ENCODE measurements at regions not wholly inside any gene's neighbourhood (a gene's known extent, or its start where the extent isn't known, plus 50 kb on each side); places are given as distances from the start of the nearest gene placed in this dataset.

DNA sequence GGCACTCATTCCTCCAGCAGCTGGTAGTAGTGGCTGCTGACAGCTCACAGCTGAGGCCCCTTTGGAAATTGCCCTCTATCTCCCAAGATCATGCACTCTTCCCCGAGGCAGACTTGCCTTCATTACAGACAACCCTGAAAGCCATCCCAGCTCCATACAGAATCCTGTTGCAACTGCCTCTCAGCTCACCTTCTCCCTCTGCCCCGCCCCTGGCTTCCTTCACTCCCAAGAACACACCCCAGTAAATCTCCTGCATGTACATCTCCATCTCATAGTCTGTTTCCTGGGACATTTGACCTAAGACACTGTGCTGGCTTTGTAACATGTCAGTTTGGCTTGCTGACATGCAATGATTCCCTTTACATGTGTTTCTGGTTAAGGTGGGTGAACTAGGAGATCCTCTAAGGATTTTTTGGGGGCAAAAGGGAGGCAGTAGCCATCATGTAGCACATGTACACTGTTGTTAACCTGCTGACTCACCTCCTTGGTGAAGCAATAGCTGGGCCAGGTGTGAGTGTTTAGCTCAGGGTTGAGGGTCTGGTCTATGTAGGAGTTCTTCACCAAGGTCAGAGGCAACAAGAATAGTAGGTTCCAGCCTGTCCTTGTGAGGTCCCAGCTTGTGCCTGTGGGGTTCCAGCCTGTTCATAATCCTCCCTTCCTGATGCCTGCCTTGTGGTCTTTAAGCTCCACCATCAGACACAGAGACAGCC is 179.6 kb downstream of the CSNK2A3 start:
- no peak for DNase-seq

DNA sequence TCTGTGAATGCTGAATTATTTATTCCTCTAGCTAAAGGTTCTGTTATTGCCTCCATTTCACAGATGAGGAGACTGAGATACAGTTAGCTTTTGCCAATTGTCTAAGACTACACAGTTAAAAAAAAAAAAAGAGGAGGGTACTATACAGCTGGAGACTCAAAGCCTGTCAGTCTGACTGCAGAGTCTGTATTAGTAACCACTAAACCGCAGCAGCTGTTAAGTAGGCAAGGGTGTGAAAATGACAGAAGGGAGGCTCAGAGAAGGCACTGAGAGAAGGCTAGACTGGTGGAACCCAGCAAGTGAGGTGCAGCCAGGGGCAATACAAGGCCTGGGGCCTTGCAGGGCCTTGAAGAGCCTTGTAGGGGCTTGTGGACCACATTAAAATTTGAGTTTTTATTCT is 181.2 kb downstream of the CSNK2A3 start:
- no peak for DNase-seq

- no peak for DNase-seq
Observed at GRCh38 chr11:11171285-11171684, 181.8 kb downstream of the CSNK2A3 start.

DNA sequence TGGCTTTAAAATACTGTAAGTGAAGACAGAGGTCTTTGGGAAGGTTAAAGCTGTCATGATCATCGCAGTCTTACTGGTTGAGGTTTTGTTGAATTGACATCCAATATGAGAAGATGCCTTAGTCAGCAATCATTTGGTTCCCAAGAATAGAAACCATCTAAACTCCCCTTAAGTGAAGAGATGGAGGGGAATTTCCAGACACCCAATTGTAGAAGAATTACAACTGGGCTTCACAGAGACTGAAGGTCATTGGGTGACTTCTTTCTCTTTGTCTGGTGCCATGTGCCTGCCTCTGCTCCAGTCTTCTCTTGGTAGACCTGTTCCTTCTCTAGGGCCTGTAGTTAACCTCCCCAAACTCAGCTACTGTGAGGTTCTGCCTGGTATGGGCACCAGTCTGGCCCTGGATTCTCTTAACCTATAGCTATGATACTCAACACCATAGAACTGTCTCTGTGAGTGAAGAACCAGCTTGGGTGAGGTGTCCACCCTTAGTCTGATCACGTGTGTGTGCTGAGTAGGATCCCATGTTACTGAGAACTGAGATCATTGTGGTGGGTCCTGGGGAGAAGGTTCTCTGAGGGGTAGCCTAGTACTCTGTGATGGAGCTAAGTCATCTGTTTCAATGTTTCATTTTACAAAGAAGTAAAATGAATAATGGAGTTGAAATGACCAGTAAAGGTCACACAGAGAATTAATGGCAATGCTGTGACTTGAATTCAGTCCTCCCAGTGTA is 182.5 kb downstream of the CSNK2A3 start:
- no peak for DNase-seq

- DNase-seq, result no peak
Observed at GRCh38 chr11:11169715-11170351, 183.2 kb downstream of the CSNK2A3 start.

DNA sequence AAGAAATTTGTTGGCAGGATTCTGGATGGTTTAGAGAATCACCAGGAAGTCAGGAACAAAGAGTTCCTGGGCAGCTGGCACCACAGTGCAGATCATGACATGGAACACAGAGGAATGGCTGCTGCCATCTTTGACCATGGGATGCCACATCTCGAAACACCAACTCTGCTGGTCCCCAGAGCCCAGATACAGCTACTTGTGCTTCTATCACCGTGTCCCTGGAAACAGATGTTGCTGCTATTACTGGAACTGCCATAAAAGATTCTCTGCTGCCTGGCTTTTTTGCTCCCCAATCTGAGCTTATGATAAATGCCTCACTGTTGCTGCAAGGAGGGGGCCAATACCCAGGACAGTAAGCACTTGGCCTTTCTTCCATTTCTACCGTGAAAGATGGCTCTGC is 185.2 kb downstream of the CSNK2A3 start:
- DNase-seq, result no peak

DNA sequence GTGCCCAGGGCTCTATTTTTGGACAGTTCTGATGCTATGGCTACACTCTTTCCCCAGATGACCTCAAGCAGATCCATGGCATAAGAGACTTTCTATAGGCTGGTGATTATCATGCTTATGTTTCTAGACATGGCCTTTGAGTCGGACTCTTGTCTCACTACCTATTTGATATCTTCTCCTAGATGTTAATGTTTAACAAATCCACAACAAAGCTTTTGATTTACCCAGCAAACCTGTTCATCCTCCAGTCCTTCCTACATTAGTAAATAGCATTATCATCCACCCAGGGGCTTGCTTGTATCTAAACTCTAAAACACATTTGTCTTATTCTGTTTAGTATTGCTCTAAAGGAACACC is 188.7 kb downstream of the CSNK2A3 start:
- DNase-seq, result no peak

DNA sequence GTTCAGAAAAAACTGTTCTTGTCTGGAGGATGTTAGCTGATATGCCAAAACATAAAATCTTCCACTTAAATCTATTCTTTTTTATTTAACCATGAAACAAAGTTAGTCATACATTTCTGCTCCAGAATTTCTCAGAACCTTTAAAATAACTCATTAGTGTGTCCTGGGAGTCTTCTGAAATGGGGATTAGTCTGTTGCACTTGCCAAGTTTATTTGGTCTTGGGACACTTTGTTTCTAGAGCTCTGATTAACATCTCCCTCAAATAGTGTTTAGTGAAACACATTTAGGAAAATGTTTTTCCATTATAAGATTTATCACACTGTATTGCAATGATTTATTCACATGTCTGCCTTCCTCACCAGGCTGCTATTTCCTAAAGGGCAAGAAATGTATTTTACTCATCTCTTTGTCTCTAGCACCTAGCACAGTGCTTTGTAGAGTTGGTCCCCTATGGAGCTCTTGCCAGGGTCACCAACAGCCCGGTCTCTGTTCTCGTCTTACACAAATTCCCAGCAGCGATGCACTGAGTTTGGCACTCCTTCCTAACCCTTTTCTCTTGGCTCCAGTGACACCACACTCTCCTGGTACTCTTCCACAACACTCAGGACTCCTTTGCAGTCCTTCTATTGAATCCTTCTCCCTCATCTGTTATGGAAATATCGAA is 189.2 kb downstream of the CSNK2A3 start:
- no peak for DNase-seq

- DNase-seq, result no peak
Observed at GRCh38 chr11:11163236-11163635, 189.8 kb downstream of the CSNK2A3 start.

GRCh38 chr11:11157185-11157584 is 195.9 kb downstream of the CSNK2A3 start:
- DNase-seq, result no peak

GRCh38 chr11:11155962-11156815 is 196.9 kb downstream of the CSNK2A3 start:
- DNase-seq, result no peak

- no peak for DNase-seq
Observed at GRCh38 chr11:11152877-11153276, 200.2 kb downstream of the CSNK2A3 start.

- DNase-seq, result no peak
Observed at GRCh38 chr11:11149671-11150459, 203.2 kb downstream of the CSNK2A3 start.

DNA sequence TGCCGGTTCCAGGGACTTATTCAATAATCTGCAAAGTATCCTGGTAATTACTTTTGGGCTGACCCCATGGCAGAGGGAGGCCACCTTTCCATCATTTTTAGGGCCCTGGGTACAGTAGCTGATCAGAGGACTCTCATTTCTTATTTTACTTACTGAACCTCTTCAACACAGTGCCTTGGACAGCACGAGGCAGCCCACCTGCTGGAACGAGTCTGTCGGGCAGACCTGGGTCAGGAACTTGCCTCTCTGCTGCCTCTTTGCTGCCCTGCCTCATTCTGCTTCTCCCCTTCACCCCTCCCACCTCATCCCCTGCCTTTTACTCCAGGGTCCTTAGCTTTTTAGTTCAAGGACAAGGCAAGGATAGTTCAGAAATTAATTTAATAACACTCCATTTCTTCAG is 204.5 kb downstream of the CSNK2A3 start:
- no peak for DNase-seq

GRCh38 chr11:11148104-11148509 is 204.9 kb downstream of the CSNK2A3 start:
- DNase-seq, result peak; percentile 73

DNA sequence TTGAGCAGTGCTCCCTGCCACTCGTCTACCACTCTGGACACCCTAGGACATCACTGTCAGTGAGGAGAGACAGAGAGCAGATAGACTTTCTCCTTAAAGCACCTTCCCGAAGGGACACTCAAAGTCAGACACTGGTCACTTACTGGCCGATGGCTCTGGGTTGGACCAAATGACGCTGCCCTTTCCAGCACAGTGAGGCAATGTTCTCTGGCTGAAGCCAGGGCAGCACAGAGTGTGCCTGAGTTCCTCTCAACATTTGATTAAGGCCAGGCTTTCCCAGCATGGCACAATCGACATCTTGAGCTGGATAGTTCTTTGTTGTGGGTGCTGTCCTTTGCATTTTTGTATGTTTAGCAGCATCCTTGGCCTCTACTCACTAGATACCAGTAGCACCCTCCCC is 206.2 kb downstream of the CSNK2A3 start:
- no peak for DNase-seq

GRCh38 chr11:11143849-11144248 is 209.2 kb downstream of the CSNK2A3 start:
- DNase-seq, result no peak

DNA sequence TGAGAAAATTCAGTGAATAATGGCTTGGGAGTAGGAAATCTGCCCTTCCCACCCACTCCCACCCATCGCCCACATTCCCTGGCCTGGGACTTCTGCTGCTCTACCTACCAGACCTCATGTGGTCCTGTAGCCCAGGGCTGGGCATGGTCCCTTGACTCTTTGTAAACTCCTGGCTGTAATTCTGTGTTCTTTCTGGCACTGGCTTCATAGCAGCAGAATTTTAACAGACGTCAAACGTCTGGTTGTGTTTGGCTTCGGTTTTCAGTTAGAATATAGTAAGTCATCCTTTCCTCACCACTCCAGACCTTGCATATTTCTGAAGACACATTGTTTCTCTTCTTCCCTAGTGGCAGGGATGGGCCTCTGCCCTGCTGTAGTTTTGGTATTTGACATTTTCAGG is 210.6 kb downstream of the CSNK2A3 start:
- DNase-seq, result no peak

DNA sequence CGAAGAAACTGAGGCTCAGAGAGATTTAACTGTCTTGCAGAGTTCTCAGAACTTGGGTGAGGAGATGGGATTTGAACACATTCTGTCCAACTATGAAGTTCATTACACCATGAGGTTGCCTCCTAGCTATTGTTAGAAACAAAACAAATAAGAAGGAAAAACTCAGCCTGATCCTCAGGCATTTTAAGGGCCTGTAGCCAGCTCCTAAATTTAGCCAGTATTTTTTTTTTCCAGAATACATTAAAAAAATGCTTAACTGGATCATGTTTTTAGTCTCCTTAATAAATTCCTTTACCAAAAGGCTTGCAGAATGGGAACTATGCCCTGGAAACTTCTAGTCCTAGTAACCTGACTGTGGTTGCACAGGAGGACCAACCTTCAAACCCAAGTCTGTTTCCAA is 212.0 kb downstream of the CSNK2A3 start:
- DNase-seq, result peak; percentile 70

GRCh38 chr11:11140510-11140909 is 212.5 kb downstream of the CSNK2A3 start:
- no peak for DNase-seq

GRCh38 chr11:11137339-11137738 is 215.7 kb downstream of the CSNK2A3 start:
- no peak for DNase-seq

Measured in muscle of arm (tissue), 1 donor.